HG03342 (cell line): ENCODE measurements at regions not wholly inside any gene's neighbourhood (a gene's known extent, or its start where the extent isn't known, plus 50 kb on each side); places are given as distances from the start of the nearest gene placed in this dataset.

ENCODE experiments used
- ATAC-seq: cut with Tn5 transposase; IDR thresholded peaks from one replicate; pipeline ENCODE4 v1.9.1; 2021; ENCODE audit warnings: mild to moderate bottlenecking, moderate library complexity; ENCODE audit not compliant: unreplicated experiment

DNA sequence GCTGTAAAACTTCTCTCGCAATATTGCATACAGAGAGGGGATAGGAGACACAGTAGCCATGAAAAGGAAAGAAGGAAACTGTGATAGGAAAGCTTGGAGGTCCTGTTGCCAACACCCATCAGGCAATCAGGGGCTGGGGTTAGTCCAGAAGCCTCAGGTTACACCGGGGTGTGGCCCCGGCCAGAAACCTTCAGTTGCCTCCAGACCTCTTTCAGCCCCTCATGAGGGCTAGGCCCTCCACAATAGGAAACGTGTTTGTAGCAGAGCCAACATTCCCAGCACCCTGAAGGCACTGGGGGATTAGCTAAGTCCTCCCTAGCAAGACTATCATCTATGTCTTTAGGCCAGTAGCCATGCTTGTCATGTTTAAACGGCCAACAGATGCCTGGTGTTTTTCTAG lies 1048.0 kb upstream of the CNTN5 start:
- ATAC-seq = no peak

DNA sequence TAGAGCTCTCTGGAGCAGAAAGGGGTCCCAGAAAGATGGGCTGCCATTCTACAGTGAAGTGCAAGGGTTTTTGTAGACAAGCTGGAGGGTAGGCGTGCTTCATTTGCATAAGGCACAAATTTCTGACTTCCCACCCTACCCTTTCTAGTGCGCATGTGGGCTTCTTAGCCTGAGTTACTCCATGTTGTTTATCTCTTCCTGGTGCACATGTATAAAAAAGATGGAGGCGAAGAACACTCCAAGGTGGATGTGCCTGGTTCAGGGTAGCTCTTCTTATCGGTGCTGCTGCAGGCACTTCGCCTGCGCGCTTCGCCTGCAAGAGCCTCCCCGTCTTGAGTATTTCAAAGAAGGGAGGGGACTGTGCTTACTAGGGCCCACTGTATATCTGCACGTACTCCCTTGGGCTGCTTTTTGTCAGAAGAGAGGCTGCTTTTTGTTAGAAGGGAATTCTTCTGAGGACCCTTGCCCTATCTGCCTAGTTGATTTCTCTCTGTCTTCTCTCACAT lies 1047.3 kb upstream of the CNTN5 start:
- ATAC-seq = no peak

DNA sequence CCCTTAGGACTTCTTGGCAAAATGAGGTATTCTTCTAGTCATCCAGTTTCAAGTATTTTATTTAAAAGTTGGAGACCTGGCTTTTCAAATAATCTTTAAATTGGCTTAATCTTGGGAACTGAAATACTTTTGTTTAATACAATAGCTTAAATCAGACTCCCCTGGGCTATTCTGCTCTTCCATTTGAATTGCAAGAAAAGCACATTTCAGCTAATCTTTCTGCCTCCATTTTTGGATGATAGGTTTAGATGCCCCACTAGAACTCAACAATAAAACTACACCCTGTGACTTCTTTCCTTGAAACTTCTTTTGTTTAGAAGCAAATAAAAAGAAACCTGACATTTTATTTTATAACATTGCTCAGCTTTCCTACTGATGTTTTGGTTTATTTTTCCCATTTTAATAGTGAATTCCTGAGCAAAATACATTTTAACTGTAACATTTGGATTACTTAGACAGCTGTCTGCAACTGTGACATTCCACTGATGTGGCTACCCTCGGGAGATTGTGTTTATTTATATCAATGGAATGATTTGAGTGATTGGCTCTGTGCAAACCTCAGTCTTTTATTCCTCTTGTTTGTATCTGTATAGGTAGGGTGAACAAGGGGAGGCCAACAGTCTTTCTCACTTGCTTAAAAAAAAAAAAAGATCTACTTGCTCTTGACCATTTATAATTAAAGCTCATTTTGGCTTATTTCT lies 1045.8 kb upstream of the CNTN5 start:
- no peak for ATAC-seq

DNA sequence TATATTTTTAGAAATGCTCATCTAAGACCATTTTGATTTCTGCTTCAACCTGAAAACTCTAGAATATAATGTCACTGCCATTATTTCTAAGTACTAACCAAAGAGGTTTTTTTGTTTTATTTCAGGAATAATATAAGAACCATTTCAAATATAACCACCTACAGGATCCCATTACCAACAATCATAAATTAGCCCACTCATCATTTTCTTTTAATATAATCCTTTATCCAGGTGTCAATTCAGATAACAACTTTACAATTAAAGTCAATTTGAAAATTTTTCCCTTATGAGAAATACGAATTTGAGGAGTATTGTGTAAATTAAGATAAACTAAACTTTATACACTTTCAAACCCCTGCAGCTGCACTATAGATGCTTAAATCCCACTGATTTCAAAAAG lies 1043.0 kb upstream of the CNTN5 start:
- ATAC-seq = no peak

DNA sequence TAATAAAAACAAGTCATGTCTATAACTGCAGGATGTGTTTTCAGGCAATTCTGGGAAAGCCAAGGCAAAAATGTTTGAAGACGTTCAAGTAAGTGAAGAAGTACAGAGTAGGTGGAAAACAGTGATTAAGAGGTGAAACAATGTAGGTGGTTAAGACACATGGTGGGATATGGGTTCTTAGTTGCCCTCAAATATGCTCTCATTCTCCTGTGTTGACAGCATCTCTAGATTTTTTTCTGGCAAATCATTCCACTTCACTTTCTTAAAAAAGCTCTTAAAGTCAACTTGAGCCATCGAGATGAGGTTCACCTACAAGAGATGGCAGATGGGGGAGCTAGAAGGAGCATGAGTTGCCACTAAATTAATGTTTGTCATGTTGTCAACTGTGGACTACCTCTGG lies 1041.0 kb upstream of the CNTN5 start:
- ATAC-seq = no peak

DNA sequence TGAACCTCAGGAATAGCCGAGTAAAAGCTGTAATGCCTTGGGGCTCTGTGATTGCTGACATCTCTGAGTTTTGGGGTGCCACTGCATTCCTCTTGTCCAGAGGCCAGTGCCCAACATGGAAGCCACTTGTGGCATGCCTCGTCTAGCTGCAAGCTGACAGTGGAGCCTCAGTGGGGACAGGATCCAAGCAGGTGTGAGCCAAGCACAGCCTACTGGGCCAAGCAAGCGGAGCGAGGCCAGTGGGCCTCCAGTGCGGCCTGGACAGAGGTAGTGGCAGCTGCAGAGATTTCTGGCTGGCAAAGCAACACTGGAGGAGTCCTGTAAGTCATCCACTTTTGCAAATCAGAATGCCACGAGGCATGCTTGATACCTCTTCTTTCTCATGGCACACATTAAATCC lies 1038.2 kb upstream of the CNTN5 start:
- no peak for ATAC-seq

DNA sequence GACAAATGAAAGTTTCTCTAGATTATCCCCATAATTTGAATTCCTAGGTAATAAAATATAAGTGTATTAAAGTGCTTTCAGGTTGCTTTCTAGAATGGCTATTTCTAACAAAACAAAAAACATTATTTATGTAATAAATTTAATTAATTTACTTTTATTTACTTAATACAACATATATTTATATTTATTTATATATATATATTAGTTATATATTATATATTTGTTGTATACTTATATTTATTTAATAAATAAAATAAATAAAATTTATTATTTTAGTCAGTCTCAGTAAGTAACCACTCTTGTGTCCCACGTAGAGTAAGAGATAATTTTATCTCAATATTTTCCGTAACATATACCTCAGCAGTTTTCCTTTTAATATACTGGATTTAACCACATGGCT lies 1031.6 kb upstream of the CNTN5 start:
- ATAC-seq = no peak

DNA sequence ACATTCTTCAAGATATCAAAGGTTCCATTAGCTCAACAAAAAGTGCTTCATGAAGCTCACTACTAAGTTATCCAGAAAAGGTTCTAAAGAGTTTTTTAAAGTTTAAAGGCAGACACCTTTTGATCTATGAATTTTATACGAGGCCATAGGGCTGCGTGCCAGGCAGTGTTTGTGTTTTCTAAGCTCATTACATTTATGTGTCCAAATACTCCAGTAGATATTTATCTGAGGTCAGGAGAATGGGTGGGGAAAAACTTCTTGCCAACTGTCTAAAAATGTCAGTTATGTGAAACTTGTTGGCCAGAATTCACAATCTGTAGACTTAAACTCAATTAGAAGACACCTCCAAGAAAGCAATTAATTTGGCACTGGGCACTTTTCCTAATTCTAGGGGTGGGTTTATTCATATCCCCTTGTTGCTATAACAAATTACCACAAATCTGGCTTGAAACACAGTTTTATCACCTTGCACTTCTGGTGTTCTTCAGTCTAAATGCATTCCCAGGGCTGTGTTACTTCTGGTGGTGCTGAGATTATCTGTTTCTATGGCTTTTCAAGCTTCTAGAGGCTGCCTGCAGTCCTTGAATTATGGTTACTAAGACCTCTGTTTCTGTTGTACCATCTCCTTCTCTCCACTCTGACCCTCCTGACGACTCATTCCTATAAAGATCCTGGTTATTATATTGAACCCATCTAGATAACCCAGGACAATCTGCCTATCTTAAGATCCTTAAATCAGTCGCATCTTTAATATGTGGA lies 1030.4 kb upstream of the CNTN5 start:
- no peak for ATAC-seq

DNA sequence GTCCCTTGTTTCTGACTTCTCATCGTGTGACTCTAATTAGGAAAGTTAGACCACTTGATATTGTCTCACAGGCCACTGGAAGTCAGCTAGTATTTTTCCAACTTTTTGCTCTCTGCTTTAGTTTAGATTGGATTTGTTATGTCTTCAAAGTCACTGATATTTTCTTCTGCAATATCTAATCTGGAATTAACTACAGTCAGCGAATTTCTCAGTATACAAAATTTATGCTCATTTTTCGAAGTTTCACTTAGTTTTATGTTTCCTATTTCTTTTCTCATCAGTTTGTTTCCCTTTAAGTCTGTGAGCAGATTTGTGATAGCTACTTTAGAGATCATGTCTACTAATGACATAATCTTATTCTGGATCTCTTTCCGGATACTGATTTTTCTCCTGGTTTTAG lies 1027.2 kb upstream of the CNTN5 start:
- no peak for ATAC-seq

DNA sequence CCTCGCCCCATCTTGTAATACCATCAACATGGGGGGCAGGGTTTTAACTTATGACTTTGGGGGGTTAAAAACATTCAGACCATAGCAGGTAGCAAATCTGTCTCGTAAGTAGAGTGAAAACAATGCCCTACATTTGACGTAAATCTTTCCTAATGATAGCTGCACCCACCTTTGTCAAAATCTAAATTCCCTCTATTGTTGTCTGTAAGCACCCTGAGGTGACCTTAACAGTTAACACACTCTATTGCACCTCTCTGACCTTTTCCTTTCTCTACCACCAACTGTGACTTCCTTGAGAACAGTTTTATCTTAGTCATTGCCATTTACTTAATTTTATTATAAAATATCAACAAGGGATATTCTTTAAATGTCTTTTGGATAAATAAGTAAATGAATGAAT lies 1024.9 kb upstream of the CNTN5 start:
- ATAC-seq = no peak

DNA sequence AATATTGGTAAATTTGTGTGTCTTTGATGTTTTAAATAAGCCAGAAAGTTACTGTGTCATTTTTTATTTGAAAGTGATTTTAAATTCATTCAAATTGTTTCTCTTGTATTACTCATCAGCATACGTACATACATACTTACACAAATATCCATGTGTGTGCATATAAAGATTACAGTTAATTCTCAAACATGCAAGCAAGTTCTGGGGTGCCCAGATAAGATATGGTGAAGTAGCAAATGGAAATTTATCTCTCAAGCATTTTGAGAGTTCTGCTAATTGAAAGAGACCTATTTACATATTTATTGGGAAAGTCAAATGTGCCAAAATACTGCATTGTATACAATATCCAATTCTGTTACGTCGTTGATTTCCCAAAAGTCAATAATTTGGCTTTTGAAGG lies 1024.0 kb upstream of the CNTN5 start:
- no peak for ATAC-seq

DNA sequence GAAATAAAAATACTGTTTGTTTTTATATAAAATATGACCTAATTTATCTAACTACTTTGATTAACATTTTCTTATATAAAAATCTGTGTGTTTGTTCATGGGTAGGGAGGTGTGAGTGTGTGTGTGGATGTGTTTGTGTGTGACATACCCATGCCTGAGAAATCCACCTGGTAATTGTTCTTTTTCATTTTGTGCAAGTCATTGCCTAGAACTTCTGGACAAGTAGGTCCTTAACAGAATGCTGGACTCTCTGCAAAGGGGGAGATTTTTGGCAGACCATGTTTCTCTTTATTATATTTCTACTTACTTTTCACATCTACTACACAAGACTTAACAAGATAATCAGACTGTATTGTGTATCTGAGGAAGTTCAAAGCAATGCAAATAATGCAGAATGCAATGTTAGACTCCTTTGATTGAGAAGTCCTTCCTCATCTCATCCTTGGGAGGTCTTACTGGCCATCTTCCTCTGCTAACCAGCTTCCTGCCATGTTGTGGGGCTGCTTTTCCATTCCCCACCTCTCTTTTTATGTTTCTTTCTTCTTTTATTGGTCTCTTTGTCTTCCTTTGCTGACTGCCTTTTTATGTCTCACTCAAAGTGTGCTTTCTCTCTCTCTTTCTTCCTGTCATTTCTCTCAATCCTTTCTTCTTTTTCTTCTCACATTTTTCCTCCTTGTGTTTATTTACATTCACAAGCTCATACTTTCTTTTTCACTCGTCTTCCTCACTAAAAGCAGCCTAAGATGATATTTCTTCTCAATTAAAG lies 1017.0 kb upstream of the CNTN5 start:
- no peak for ATAC-seq

DNA sequence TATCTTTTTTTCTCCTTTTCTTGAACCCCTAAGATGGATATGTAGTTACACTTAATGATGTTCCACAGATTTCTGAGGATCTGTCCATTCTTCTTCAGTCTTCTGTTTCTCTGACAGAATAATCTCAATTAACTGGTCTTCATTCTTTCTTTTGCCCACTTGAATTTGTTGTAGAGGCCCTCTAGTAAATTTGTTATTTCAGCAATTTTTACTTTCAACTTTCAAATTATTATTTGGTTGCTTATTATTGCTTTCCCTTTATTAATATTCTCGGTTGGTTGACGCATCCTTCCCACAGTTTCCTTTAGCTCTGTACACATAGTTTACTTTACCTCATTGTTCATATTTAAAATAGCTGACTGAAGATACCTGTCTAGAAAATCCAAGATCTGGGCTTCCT lies 1013.7 kb upstream of the CNTN5 start:
- ATAC-seq = no peak

DNA sequence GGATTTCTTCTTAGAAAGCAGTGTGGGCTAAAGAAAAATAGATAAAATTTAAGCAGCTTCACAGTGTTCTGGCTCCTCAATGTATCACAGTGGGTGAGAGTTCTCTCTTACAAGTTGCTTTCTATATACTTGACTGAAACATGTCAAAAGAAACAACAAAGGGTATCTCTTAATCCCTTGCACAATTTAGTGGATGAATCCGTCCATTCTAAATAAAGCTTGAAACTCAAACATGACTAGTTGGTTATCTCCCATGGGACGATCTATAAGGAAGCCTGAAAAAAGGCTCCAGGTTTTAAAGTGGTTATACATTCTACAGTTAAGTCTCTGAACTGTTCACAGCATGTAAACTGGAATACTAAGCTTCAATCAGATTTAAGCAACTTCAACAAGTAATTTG lies 993.1 kb upstream of the CNTN5 start:
- ATAC-seq = no peak

DNA sequence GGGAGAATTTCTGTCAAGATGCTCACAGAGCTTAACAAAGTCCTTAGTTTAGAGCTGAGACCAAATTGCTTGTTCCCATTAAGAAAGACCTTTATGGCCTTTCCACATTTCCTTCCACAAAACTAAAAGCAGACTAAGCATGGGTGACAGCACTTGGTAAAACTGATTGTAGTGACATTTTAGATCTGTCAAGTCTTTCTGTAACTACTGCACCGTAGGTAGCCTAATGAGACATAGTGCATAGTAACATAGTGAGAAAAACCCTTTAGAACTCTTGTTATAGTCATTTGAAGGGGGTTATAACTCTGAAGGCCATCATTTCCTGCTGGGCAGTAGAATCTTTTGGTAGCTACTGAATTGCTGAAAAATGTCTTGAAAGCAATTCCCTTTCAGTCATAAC lies 990.9 kb upstream of the CNTN5 start:
- ATAC-seq = no peak

DNA sequence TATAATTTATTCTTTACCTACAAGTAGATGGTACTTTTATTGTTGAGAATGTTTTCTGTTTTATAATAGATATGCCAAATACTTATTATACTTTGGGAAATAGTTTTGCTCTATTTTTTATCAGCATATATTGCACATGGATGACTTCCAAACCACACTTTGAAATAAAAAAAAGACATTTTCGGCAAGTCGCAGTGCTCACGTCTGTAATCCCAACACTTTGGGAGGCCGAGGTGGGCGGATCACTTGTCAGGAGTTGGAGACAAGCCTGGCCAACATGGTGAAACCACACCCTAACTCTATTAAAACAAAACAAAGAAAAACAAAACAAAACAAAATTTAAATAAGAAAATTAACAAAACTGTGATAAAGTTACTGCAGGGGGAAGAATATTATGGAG lies 983.9 kb upstream of the CNTN5 start:
- ATAC-seq = no peak

DNA sequence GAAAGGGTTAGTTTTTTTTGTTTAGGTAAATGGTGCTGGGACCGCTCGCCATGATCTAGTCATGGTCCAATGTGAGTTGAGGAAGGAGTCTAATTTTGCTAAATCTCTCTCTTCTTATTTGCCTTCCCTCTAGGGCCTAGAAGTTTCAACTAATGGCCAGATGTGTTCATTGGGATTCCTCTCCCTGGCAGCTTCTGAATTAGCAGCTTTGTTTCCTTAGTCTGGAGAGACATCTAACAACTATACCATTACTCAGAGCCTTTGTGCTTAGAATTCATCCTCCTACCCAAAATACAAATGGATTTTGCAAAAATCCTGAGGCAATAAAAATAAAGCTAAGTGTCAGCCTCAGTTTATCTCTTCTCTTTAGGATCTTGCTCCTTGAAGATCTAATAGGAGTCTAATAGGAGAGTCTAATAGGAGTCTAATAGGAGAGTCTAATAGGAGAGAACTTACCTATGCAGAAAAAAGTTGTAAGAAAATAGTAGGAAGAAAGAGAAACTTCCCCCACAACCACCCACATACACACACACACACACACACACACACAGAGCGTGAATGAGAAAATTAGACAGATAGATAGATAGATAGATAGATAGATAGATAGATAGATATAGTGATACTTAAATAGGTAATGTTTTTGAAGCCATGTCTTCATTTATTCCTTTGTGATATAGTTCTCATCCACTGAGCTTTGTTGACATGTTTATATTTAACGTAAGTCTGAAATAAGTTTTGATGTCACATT lies 980.5 kb upstream of the CNTN5 start:
- ATAC-seq = no peak

DNA sequence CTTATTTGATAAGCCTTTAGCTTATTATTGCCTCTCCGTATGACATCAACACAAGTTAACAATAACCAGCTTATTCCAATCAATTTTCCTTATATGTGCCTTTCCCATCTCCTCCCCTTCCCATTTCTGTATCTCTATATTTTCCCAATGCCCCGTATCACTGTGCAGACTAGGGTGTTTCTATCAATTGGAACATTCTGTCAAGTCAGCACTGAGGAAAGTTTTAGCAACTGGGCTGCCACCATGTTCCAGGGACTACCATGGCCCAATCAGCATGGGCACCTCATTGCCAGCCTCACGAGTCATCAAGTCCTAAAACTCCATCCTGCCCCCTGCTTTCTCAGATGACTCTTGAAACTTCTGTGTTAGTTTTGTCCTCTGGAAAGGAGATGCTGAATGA lies 973.1 kb upstream of the CNTN5 start:
- ATAC-seq = no peak

DNA sequence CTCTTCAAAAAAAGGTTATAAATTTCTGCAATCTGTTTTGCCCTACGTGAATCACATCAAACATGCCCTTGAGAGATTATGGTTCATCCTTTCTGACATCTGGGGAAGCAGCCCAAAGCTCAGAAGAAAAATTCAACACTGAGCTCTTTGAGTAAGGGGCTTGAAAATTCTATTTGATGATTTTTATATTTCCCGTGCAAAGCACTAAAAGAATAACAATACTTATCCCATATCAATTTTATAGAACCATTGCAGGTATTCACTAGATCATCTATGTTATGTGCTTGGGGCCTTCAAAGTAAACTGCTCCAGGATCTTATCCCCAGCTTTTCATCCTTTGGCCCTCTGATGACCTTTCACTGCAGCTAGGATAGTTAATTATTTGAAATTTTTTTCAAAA lies 966.9 kb upstream of the CNTN5 start:
- ATAC-seq = no peak

DNA sequence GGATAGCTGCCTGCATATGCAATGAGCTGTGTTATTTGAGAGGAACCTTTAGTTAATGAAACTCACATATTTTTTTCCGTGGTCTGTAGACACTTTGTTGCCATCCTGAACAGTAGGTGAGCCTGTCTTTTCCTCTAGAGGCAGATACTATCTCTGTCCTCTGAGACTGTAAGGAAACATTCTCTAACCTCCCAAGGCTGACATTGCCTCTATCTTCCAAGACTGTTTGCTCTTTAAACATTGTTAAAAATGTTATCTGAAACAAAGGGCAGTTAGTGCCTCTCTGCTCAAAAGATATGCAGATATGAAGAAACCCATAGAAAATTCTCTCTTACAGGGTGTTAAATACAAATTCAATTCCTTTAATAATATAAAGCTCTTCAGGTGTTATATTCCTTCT lies 963.8 kb upstream of the CNTN5 start:
- no peak for ATAC-seq

DNA sequence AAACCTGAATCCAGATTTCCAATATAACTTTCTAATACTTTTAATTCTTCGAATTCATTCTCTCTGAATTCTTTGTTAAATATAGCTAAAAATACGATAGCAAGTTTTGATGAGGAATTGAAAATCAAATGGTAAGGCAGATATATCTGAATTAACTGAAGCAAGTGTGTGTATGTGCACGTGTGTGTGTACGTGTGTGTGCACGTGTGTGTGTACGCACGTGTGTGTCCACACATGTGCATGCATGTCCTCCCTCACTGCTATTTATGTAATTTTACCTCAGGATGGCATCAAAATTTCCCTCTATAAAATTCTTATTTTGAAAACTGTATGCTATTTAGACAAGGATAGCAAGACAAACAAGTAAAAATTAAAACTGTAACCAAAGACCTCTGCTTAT lies 961.3 kb upstream of the CNTN5 start:
- no peak for ATAC-seq
